ENCODE measurements at regions not wholly inside any gene's neighbourhood (a gene's known extent, or its start where the extent isn't known, plus 50 kb on each side); places are given as distances from the start of the nearest gene placed in this dataset.

GRCh38 chr3:168427835-168428475 lies 332.2 kb upstream of the GOLIM4 start:
- no peaks in the 10 kb centered on the region for H3K9me3 ChIP-seq (ENCODE audit: control insufficient read depth, insufficient read depth, low read length)
- no peak overlapping the region for H4K8ac ChIP-seq (ENCODE audit: low read depth in 2 of 2, low read length in 2 of 2)
- in situ Hi-C loops (cut with MboI; ENCODE audit: low sequenced_read_pairs) (no loop called here), dilution Hi-C loops (cut with HindIII; ENCODE audit: low sequenced_read_pairs, unreplicated experiment) (no loop called here), intact Hi-C loops (cut with micrococcal nuclease) (no loop called here)
- H3K79me1 ChIP-seq (ENCODE audit: low read depth in 1 of 2, low read length in 2 of 2) = no peaks in the 10 kb centered on the region
- no TSS peak for BruUV-seq (replicated peaks)
- DNase-seq = no peak
- H2BK5ac ChIP-seq (ENCODE audit: low read depth, low read length, poor library complexity, severe bottlenecking) = no peak overlapping the region
- TF ChIP-seq CTCF (conservative IDR thresholded peaks at IDR 0.05; ENCODE audit: low read depth, low read length) (no peak), CEBPB (IDR thresholded peaks at IDR 0.05; ENCODE audit: low read depth, low read length) (no peak), RFX5 (IDR thresholded peaks at IDR 0.05; ENCODE audit: low read depth, low read length) (no peak), CHD1 (IDR thresholded peaks at IDR 0.05; ENCODE audit: low read depth, low read length) (no peak), USF2 (IDR thresholded peaks at IDR 0.05; ENCODE audit: low read depth, low read length) (no peak), ELK1 (IDR thresholded peaks at IDR 0.05; ENCODE audit: borderline replicate concordance, low read depth, low read length) (no peak), SMC3 (IDR thresholded peaks at IDR 0.05; ENCODE audit: low read depth, low read length) (no peak), RCOR1 (IDR thresholded peaks at IDR 0.05; ENCODE audit: insufficient replicate concordance, low read length) (no peak), MAZ (IDR thresholded peaks at IDR 0.05; ENCODE audit: borderline replicate concordance, low read depth, low read length) (no peak), BHLHE40 (IDR thresholded peaks at IDR 0.05; ENCODE audit: low read depth, low read length) (no peak), NFE2L2 (IDR thresholded peaks at IDR 0.05; ENCODE audit: low read depth, low read length) (no peak), FOS (IDR thresholded peaks at IDR 0.05; ENCODE audit: low read depth, low read length) (no peak)
- no peak overlapping the region for H2BK20ac ChIP-seq (ENCODE audit: low read depth, low read length)
- no peak overlapping the region for H3K4ac ChIP-seq (ENCODE audit: low read depth, low read length)
- H4K20me1 ChIP-seq (ENCODE audit: insufficient read depth, low read length) = no peaks in the 10 kb centered on the region
- H3K56ac ChIP-seq (ENCODE audit: extremely low read depth, insufficient read depth, low read length) = no peak overlapping the region
- H3K27me3 ChIP-seq (ENCODE audit: control insufficient read depth, insufficient read depth, low read length) = peaks cover 3% of the 10 kb centered on the region
- POLR2A ChIA-PET (ENCODE audit: unreplicated experiment) = no interaction called here
- H2BK120ac ChIP-seq (ENCODE audit: low read depth, low read length) = no peak overlapping the region
- no peaks in the 10 kb centered on the region for H3K36me3 ChIP-seq (ENCODE audit: control insufficient read depth, insufficient read depth, low read length)
- no peak overlapping the region for H2BK15ac ChIP-seq (ENCODE audit: low read depth, low read length)
- ATAC-seq (ENCODE audit: low read depth) = no peak
- CTCF ChIA-PET = no interaction called here
- no peak overlapping the region for H4K91ac ChIP-seq (ENCODE audit: insufficient read depth, low read depth, low read length)
- H3K9me1 ChIP-seq (ENCODE audit: insufficient read depth, low read length) = 0 out of 2 replicates have a peak, but pooled peaks cover 2% of the 10 kb centered on the region
- H3K23ac ChIP-seq (ENCODE audit: low read depth, low read length) = no peak overlapping the region
- H3K4me2 ChIP-seq (ENCODE audit: low read depth, low read length) = no peak overlapping the region
- no peak overlapping the region for H2AK5ac ChIP-seq (ENCODE audit: low read depth, low read length)
- WGBS, 2 experiments (ENCODE audit: extremely low coverage in 2 of 2, insufficient read length in 1 of 2) = no CpG with 5 or more reads among the region's 1 CpG
- H3K18ac ChIP-seq (ENCODE audit: low read depth, low read length) = no peak overlapping the region
- H4K5ac ChIP-seq (ENCODE audit: low read depth, low read length) = no peak overlapping the region
- no peak overlapping the region for H2AK9ac ChIP-seq (replicated peaks; ENCODE audit: low read depth, low read length, poor library complexity)
- no peak overlapping the region for H3K14ac ChIP-seq (replicated peaks; ENCODE audit: low read depth, low read length)
- H3K4me3 ChIP-seq (ENCODE audit: insufficient read depth, low read depth, low read length) = no peak overlapping the region
- H2AFZ ChIP-seq (replicated peaks; ENCODE audit: low read length, poor library complexity) = no peak overlapping the region
- H3K9ac ChIP-seq (ENCODE audit: low read depth, low read length) = no peak overlapping the region
- no peak overlapping the region for H3K27ac ChIP-seq (ENCODE audit: insufficient read depth, low read length)
- H3K4me1 ChIP-seq (ENCODE audit: control insufficient read depth, insufficient read depth, low read length) = peaks cover 8% of the 10 kb centered on the region
